HUDEP-2 (cell line): ENCODE measurements at regions not wholly inside any gene's neighbourhood (a gene's known extent, or its start where the extent isn't known, plus 50 kb on each side); places are given as distances from the start of the nearest gene placed in this dataset.
"Not testable (repeated sequence)": the region's sequence is repeated elsewhere in the genome, so short reads cannot be mapped to it uniquely, and the experiment has no call there.

Experiments used
- DNase-seq, 76 experiments: peaks; one replicate each; lab custom pipeline; 2025; ENCODE audit not compliant: unreplicated experiment in 76 of 76; lab: John Stamatoyannopoulos, UW

- no peak for DNase-seq
Measured at GRCh38 chr6:11387707-11388430, 149.7 kb upstream of the TMEM170B start.

- no peak for DNase-seq
Measured at GRCh38 chr6:11386726-11387125, 150.8 kb upstream of the TMEM170B start.

DNA sequence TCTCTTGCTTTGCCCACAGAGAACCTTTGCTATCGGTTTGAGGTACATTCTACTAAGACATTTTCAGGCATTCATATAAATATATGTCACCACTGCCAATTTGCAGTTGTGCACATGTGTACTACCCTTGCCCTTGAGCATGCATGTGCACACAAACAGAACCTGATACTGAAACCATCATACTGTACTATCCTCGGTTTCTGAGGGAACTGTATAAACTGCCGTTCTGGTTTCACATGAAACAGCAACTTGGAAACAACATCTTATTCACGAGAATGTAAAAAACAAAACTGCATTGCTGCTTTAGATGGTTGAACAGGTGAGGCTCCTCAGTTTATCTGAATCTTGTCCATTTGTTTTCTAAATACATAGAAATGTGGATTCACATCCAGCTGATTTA lies 151.2 kb upstream of the TMEM170B start:
- no peak for DNase-seq

GRCh38 chr6:11384531-11385309 lies 152.3 kb upstream of the NEDD9 start:
- no peak for DNase-seq

DNA sequence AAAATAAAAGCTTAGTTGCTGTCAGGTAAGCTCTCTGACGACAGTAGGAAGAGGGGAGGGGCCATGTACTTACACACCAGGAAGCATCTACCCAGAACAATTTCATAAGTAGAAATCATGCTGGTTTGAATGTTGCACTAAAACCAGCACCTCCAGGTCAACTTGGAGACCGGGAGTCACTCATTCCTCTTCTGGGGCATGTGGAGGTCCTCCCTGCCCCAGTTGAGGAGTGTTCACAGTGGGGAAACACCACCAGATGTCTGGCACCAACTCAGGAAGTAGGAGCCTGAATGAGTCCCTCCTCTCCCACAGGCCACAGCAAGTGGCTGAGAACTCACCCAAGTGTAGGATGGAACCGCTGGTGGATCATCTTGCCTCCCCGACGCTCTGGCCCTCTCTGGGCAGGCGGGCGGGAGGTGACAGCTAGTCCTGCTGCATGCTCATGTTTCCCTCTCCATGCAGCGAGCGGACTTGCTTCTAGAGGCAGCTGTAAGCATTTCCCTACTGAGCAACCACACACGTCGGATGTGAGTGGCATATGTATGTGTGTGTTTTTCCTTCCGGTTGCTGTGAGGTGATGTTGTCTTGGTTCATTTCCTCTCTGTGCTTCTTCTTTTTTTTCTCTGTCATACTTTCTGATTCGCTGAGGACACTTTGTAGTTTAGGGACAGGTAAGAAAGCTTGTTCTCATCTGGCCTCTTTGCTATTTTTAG lies 149.5 kb upstream of the NEDD9 start:
- peak in 1 of 76 experiments; percentile 11 for DNase-seq

- no peak for DNase-seq
Measured at GRCh38 chr6:11380969-11381744, 148.7 kb upstream of the NEDD9 start.

DNA sequence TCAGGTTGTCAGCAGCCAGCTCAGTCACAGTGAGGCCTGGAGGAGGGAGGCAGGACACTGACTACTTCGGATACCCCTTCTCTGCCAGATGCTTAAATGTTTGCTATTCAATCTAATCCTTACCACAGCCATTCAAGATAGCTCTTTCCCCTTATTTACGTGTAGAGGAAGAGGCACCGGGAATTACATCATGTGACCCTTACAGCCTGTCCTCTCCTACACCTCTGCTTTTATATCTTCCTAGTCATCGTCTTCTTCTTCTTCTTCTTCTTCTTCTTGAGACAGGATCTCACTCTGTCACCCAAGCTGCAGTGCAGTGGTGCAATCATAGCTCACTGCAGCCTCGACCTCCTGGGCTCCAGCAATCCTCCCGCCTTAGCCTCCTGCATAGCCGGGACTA lies 148.1 kb upstream of the NEDD9 start:
- no peak for DNase-seq

- DNase-seq = no peak
Measured at GRCh38 chr6:11379805-11380204, 147.3 kb upstream of the NEDD9 start.

DNA sequence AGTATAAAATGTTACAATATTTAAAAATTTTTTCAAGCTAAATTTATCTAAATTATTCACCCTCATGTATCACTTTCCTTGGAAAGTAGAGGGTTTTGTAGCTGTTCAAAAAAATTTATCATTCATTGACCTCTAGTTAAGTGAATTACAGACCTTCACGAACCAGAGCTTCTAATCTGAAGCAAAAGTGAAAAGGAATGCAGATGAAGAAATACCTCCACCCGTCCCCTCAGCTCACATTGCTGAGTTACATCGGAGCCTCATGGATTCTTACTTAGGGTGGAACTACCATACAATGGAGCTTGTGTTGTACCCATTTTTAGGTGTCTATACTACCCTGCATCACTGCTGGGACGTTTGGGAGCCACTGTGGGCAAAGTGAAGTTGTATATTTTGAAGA lies 146.2 kb upstream of the NEDD9 start:
- no peak for DNase-seq

GRCh38 chr6:11374036-11375010 lies 141.9 kb upstream of the NEDD9 start:
- peak in 1 of 76 experiments; percentile 16 for DNase-seq

GRCh38 chr6:11373208-11373607 lies 140.7 kb upstream of the NEDD9 start:
- DNase-seq = no peak

DNA sequence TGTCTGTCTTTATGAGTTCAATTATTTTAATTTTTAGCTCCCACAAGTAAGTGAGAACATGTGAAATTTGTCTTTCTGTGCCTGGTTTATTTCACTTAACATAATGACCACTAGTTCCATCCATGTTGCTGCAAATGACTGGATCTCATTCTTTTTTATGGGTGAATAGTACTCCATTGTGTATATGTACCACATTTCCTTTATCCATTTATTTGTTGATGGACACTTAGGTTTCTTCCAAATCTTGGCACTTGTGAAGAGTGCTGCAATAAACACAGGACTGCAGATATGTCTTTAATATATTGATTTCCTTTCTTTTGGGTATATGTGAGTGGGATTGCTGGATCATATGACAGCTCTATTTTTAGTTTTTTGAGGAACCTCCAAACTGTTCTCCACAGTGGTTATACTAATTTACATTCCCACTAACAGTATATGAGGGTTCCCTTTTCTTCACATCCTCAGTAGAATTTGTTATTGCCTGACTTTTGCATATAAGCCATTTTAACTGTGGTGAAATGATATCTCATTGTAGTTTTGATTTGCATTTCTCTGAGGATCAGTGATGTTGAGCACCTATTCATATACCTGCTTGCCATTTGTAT lies 139.8 kb upstream of the NEDD9 start:
- DNase-seq = not testable (repeated sequence)

DNA sequence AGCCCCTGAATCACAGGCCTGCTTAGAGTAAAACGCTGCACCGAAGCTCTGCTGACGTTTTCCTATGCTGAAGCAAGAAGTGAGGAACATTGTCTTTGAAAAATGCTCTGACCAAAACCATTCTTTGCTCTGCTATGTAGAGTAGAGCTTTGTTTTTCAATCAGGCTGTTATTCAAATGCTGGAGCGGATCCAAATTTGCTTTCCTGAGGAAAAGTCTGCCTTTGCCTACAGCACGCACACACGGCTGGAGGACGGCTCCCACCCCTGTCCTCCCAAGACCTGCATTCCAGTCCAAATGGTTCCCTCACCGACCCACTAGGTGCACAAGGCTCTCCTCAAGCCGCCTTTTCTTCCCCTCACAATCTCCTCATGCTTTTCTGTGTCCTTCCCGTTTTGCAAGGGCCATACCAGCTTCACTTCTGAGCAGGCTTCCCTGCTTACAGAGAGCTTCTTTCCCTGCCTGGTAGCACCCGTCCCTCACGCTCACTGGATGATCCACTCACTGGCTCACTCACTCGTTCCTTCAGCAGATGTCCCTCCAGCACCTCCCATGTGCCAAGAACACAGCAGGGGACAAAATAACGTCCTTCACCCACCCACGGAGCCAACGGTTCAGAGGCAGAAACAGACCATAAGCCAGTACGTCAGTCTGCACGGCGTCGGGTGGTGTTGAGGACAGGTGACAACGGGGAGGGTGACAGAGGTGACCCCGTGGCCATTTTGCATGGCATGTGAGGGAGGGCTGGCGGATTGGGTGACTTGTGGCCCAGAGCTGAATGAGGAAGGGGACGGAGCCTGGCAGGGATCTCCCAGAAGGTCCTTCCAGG lies 137.9 kb upstream of the NEDD9 start:
- peak in 1 of 76 experiments; percentile 11 for DNase-seq

DNA sequence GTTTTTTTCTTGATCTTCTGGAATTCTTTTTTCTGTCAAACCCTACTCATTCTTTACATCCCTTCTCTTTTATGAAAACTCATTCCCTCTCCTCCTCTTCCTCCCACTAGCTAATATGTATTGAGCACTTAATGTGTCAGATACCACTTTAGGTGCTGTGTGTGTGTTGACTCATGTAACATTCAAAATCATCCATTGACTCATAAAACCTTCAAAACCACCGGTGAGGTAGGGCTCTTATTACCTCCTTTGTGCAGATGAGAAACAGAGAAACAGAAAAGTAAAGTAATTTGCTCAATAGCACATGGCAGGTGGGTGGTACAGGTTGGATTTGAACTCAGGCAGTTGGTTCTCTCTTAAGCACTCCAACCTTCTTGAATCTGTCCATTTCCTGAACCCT lies 136.3 kb upstream of the NEDD9 start:
- peak in 1 of 76 experiments; percentile 5 for DNase-seq

DNA sequence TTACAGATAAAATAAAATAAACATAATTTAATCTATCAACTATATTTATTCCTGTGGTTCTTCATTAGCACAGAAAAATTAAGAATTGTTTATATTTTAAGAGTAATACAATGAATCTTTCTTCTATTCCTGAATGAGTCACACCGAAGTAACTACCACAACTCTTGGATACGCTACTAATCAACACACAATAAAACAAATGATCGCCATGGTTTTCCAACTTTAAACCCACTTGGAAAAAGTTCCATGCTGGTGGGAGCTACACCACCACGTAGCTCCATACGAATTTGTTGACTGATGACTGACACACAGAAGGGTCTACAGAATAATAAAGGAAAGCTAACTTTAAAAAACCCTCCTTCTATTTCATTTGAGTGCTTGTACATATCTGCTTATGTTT lies 135.8 kb upstream of the NEDD9 start:
- DNase-seq = no peak

- DNase-seq = no peak
Measured at GRCh38 chr6:11367638-11368199, 135.3 kb upstream of the NEDD9 start.

DNA sequence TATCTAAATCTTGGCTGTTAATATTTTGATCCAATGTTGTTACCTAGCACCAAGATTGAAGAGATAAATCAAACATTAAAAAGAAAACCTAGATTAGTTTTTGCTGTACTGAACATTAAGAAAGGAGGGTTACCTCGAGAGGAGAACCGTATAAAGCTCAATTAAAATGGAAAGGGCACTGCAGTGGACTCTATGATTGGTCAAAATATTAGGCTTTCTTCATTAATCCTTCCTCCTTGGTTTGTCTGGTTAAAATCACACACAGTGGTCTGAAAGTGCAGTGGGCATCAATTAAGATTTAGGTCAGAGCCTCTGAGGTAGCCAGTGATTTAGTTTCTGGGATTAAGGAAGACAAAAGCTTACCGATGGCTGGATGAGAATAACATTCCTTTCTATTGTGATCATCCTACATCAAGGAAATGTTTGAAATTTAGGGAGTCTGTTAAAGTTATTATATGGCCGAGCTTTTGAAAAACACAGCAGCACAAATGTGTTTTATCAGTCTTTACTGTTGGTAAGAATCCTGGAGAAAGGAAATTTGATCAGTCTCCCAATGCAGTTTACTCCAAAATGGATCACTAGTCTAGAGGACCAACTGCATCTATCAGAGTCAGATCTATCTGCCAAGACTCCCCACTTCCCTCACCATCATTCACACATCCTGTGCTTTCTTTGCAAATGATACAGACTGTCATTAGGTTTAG lies 134.6 kb upstream of the NEDD9 start:
- DNase-seq = no peak
